HG03354 (cell line): ENCODE measurements at regions not wholly inside any gene's neighbourhood (a gene's known extent, or its start where the extent isn't known, plus 50 kb on each side); places are given as distances from the start of the nearest gene placed in this dataset.

ENCODE experiments used
- ATAC-seq: cut with Tn5 transposase; IDR thresholded peaks from one replicate; pipeline ENCODE4 v1.9.1; 2021; ENCODE audit warnings: mild to moderate bottlenecking; ENCODE audit not compliant: unreplicated experiment, poor library complexity, severe bottlenecking

DNA sequence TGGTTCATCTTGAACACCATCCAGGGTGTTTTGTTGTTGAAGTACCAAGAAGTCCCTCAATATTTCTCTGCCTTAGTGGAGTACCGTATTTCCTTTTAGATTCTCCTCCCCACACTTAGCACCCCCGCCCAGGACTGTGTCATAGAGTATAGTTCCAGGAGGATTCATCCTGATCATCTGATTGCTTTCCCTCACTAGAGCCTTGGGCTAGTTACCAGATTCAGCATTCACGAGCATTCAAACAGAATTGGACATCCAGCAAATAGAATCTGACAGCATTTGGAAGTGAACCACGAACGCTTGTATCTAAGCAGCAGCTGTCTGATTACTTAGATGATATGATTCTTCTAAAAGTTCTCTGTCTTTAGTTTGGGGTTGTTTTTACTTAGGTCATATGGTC lies 248.1 kb upstream of the TAS2R1 start:
- no peak for ATAC-seq

DNA sequence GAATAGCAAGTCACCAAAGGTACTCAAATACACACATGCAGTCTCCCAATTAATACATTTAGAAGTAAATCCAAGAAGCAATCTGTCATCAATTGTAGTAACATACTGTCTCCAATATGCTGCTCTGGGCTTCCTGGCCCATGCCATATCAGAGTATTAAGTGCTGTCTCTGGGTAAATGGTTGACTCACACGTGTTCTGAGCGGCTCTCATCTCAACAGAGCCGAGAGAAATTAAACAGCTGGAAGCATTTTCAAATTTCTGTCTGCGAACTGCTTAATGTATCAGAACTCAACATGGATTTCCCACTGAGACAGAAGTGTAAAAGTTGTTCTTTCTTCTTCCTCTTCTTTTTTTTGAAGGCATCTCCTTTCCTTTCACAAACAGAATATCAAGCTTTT lies 247.3 kb upstream of the TAS2R1 start:
- no peak for ATAC-seq

DNA sequence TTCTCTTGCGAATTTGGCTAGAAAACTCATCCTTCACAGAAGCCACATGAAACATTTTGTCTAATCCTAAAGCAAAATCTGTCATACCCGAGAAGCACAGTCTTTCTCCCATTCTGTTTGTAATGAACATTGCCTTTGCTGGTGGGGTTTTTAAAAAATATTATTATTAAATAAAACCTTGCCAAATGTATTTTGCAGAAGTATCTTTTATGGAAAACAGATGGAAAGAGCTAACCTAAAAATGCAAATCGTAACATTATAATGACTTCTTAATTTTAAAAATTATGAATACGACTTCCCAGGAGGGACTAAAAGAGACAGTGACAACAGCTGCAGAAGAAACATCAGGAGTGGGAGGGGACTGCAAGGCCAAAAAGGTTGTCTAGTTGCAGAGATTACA lies 246.3 kb upstream of the TAS2R1 start:
- no peak for ATAC-seq

DNA sequence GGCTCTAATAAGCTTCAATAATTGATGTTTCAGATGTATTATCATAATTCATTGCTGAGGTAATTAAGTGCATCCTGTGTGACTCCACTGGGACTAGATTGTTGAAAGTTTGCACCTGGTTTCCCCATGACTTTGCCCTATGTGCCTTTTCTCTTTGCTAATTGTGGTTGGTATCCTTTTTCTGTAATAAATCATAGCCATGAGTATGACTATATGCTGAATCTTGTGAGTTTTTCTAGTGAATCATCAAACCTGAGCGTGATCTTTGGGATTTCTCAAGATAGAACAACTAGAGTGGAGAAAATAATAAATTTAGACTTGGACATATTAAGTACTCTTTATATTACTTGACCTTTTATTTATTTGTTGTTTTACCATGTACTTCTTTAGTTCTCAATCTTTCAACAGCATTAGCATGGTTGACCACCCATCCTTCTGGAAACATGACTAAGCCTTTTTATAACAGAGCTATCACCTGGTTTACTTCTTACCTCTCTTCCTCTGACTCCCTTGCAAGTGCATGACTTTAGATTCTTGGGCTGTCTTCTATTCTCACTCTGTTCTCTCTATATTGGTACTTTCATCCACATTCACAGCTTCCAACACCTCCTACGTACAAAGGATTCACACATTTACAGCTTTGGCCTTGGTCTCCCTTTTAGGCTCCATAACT lies 239.6 kb upstream of the TAS2R1 start:
- no peak for ATAC-seq

DNA sequence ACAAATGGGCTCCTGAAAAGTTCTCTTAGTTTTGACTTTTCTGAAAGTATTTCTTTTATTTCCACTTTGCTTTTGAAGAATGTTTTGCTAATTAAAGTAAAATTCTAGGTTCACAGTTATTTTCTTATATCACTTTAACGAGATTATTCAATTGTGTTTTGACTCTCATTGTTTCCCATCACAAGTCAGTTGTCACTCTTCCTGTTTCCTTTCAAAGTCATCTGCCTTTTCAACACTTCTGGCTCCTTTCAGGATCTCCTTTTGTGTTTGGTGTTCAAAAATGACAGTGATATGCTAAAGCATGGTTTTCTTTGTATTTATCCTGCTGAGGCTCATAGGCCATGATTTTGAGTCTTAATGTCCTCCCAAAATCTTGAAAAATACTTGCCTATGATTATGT lies 235.4 kb upstream of the TAS2R1 start:
- no peak for ATAC-seq

DNA sequence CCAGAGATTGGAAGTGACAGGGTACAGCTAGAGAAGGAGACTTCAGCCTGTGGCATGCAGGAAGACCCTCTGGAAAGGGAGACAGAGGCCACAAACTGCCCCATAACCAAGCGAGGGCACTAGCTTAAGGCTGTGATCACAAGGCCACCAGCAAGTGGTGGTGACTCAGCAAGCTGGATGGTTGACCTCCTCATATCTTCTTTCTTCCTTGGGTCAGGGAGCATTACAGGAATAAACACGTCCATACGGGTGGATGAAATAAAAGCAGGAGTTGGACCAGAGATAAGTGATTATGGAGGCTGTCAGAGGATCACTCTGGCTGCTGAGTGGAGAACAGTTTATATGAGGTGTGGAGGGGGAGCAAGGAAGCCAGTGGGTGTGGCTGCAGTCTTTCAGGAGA lies 234.6 kb upstream of the TAS2R1 start:
- ATAC-seq, result no peak

DNA sequence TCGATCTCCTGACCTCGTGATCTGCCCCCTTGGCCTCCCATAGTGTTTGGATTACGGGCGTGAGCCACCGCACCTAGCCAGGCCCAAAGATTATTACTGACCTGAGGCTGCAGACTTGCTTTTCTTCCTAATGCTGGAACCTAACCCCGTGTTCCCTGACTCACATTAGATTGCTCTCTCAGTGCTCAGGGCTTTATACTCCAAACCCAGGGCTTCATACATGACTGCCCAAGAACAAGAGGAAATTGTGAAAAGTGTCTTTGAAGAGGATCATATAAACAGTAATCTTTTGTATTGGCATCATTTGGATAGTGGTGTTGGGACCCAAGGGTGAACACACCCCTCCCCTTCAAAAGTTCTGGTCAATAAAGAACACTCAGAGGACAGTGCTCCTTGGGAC lies 233.3 kb upstream of the TAS2R1 start:
- no peak for ATAC-seq

DNA sequence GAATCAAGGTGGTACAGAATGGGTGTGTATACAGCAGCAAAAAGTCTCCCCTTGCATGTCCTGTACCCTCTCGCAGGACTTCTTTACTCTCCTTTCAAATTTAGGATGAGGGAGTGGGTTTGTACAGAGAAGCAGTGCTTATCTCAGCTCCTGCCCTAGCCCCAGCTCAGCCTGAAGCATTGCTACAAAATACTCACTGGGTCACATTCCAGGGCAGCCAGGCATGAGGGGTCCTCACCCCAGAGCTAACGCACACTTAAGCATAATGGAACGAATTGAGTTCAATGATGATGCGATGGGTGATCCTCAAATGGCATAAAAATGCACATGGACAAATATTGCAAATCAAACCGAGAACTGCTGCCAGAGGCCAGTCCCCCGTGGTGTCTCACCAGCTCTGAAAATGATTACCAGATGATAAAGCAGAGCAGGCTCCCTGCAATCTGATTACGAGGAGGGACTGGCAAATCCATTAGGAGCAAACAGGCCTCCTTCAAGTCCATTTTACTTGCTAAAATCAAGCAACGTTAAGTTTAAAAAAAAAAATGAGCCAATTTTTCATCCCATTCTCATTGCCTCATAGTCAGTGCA lies 231.6 kb upstream of the TAS2R1 start:
- ATAC-seq, result no peak

DNA sequence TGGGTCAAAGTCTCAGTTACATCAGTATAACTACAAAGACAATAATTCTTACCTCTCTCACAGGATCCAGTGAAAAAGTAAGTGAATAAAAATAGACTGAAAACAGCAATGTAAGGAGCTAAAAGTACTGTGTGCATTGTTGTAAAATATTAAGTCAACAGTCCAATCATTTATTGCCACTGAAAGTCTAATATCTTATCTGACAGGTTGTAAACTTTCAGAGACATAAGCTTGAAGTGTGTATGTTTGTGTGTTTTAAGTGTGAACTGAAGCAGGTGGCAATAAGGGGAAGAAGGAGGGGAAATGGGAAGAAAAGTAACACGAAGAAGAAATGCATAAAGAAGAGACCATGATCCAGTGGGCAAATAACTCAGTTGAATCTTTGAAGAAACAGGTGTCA lies 229.7 kb upstream of the TAS2R1 start:
- no peak for ATAC-seq

DNA sequence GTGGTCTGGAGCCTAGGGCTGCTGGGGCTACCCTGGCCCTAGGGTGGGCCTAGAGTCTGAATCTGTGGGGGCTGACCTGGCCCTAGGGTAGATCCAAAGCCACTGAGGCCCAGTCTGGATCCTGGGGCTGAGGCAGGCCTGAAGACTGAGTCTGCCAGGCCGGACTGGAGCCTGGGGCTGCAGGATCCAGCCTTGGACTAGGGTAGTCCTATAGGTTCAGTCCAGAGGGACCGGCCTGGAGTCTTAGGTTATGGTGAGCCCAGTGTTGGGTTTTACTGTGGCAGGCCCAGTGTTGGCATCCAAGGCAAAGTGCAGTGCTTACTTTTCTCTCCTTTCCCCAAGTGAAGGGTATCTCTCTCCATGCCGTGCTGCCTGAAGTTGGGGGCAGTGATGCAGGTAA lies 227.9 kb upstream of the TAS2R1 start:
- ATAC-seq, result no peak

DNA sequence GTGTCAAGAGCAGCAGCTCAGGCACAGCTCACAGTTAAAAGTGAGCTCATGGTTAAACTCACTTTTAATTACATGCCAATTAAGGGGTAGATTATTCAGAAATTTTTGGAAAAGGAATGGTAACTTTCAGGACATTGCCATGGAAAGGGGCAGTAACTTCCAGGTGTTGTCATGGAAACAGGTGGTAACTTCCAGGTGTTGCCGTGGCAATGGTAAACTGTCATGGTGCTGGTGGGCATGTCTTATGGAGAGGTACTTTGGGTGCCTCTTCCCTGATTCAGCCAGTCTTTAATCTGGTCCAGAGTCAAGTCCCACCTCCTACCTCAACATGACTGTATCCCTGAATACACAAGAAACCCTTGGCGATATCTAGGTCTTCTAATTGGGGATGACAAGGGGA lies 223.2 kb upstream of the TAS2R1 start:
- no peak for ATAC-seq

DNA sequence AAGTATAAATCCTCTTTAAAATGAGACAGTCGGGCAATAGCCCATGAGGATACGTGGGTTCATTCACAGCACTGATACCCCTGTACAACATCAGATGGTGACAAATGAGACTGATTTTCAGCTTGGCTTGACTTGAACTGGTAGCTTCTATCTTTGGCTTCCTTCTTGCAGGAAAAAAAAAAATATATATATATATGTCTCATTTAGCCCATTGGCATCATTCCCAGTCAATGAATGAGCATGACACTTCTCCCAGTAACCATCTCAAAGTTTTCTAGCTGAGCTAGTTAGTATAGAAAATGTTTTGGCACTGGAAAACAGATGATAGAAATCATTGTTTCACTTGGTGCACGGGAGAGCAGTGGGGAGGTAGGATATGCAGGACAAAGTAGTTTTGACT lies 222.5 kb upstream of the TAS2R1 start:
- no peak for ATAC-seq

DNA sequence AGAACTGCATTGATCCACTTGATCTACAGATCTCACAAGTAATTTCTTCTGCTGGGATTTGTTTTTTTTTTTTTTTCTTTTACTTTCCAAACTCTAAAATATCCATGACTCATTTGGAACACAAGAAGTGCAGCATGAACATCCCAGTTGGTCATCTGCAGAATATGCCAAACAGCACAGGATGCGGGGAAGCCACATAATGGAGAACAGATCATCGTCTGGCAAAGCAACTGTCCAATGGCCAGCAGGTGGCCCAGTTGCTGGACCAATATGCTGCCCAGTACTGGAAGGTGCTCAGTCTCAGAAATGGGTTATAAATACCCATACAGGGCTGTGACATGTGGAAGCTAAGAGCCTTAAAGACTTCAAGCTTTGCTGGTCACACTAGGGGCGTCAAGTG lies 221.3 kb upstream of the TAS2R1 start:
- ATAC-seq, result no peak

DNA sequence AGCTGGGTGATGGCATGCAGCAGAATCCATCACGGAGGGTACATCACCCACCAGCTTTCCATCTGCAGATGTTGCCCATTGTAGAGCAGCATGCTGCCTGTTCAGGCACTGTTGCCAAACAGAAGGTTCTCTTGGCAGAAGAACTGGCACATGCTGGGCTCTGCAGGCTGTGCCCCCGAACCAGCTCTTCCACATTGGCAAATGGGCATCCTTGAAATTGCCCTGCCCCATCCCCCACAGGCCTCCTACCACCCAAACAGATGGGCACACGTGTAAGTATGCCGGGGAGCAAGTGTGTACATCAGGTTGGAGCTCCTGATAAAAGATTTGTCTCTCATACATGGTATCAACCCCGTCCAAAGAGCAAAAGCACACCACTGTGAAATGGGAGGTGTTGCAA lies 220.3 kb upstream of the TAS2R1 start:
- no peak for ATAC-seq

DNA sequence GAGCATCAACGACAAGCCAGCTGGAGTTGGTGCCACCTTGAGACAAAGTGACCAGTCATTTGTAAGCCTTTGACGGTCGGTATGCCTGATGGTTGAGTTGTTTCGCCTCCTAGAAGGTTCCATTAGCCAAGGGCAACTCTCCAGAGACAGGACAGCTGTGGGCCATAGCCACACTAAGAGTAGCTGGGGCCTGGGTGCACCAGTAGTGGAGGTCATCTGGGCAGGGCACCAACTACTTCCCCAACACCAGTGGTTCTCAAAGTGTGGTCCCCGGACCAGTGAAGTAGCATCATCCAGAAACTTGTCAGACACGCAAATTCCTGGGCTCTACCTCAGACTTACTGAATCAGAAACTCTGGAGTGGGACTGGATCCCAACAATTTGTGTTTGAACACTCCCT lies 217.5 kb upstream of the TAS2R1 start:
- ATAC-seq, result no peak

DNA sequence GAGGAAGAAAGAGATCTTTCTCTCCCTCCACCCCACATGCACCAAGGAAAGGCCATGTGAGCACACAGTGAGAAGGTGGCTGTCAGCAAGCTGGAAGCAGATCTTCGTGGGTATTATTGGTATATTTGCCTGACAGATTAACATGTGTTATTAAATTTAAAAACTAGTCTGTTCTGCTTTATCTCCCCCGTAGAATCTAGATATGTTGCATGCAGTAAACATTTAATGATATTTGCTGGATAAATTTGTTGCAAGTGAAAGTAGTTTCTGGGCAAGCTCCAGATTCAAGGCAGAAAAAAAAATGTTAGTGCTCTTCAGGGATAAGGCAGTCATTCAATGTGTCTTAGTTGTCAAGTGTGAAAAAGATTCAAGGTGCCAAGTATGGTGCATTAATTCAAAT lies 215.0 kb upstream of the TAS2R1 start:
- no peak for ATAC-seq

DNA sequence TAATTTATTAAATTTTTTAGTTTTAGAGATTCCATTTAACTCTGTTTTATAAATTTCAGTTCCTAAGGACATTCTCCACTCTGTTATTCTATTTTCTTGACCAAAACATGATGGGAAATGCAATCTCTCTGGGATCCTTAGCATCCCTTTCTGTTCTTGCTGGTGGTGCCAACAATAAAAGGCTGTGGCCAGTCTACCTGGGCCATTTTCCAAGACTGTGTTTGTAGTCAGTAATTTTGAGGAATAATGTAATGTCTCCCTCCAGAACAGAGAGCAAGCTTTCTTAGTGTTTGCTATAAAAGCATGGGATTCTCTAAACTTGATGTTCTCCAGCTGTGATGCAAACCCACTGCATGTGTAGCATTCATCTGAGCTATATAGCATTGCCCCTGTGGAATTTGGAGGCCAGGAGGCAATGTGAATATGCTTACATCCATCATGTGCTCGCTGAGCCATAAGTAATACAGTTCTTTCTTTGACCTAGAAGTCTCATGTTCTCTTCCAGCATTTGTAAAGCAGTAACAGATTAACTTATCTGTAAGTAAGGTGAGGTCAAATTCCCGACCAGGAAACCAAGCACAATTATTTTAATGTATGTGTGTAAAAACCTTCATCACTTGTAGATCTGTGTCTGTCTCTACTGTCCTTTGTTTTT lies 211.5 kb upstream of the TAS2R1 start:
- no peak for ATAC-seq

DNA sequence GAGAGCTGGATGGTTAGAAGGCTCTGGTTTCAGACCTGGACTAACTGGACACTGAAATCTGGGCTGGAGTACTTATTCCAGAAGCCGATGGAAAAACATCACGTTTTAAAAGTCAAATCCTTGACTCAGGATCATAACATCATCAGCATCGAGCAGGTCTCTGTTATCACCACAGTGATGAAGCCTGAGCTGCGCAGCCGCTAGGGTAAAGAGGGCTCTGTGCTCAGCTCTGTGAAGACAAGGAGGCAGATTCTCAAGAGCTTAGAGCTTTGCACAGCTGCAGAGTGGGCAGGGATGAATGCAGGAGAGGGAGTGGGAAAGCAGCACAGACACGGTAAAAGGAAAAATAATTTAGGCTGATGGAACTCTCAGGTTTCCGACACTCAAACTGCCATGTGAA lies 208.8 kb upstream of the TAS2R1 start:
- no peak for ATAC-seq

DNA sequence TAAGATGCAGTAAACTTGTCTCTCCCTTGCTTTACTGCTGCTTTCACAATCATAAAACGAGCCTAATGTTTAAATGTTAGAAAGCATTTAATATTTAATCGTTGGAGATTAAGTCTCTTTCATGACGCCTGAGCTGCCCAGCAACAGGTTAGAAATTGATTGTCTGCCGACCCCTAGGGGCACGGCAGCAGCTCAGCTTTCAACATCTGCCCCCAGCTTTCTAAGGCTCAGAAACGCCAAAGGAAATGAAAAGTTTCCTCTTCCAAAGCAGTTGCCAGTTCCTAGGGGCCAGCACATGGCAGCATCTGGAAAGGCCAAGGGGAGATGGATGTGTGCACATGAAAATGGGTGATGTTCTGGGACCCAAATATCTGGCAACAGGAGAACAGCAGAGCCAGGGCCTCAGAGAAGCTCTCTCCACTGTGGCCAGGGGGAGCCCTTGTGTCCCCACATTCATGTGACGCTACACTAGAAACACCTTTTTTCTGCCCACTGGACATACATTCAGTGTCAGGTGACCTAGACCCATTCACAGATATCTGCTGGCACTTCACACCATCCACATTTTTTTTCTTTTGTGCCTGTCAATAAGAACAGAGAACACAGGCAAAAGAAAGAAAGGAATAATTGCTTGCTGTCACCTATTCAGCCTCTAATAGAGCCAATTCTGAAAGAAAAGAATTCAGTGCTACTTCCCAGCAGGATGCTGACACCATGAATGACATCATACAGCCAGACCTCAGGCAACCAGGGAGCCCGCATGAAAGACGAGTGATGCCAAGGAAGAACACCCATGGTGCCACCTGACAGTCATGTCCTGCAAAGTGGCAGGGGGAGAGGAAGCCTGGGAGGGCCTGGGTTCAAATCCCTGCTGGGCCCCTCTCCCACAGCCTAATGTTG lies 205.0 kb upstream of the TAS2R1 start:
- ATAC-seq, result no peak

DNA sequence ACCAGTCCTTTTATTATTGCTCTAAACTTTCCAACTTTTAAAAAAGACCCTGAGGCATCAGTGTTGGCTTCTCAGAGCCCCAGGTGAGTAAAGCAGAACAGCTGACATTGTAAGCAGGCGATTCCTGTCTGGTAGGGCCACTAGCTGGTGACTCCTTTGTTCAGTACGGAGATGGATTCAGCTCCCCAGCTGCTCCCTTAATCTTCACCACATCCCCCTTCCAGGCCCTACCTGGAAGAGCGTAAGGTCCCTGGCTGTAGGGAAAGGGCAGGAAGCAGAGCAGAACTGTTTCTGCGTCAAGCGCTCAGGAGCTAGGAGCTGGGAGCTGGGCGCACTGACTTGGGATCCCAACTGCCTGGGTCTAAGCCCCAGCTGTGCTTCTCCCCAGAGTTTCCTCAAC lies 203.7 kb upstream of the TAS2R1 start:
- no peak for ATAC-seq

DNA sequence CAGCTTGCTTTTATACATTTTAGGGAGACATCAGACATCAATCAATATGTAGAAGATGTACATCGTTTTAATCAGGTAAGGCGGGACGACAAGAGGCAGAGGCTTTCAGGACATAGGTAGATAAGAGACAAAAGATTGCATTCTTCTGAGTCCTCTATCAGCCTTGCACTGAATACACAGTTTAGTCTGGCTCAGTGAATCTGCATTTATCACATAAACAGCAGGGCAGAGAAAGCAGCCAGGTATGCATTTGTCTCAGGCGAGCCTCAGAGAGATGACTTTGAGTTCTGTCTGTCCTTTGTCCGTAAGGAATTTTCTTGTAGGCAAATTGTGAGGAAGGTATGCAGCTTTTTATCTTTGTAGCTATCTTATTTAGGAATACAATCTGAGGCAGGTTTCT lies 202.8 kb upstream of the TAS2R1 start:
- ATAC-seq, result no peak
